Stimulated activated CD8-positive, alpha-beta memory T cell treated with anti-CD3 and anti-CD28 coated beads, Interleukin-4, amount 100 ng/mL, for 1 hour (primary cell): ENCODE measurements at regions not wholly inside any gene's neighbourhood (a gene's known extent, or its start where the extent isn't known, plus 50 kb on each side); places are given as distances from the start of the nearest gene placed in this dataset.
"Not testable (repeated sequence)": the region's sequence is repeated elsewhere in the genome, so short reads cannot be mapped to it uniquely, and the experiment has no call there.

Experiments
- DNase-seq, 2 donors: peaks; one replicate each; pipeline ENCODE4 v3.0.0-alpha.2; 2020; ENCODE audit warnings: low read depth in 2 of 2, low spot score in 1 of 2

DNA sequence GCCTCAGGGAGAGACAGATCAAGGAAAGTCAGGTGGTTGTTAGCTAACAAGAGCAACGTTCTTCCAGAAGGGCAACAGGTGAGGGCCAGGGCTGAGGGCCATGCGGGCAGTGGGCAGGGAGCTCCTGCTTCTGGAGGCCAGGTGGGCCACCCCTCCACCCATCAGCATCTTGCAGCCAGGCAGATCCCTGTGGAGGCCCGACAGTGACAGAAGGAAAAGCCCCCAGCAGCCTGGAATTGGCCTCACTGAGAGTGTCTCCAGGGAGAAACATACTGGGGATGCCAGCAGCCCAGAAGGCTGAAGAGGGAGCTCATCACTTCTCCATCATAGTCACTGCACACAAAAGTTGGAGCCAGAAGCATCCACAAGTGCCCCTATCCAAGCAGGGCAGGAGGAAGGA, 300.1 kb downstream of the BCL2L11 start:
- DNase-seq, result not testable (repeated sequence)

DNA sequence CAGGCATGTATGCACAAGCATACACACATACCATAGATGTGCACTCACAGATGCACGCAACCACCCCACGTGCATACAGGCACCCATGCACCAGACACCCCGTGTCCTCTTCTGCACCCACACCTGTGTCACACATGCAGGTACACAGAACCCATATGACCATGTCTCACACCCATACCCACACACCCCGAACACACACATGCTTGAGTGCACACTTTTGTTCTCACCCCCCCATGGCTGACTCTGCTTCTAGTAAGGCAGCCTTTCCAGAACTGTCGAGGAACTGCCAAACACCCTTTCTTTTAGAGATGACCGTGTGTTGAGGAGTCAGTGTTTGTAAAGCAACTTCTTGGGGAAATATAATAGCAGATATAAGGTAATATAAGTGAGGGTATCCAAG, 301.2 kb downstream of the BCL2L11 start:
- DNase-seq, result not testable (repeated sequence)

DNA sequence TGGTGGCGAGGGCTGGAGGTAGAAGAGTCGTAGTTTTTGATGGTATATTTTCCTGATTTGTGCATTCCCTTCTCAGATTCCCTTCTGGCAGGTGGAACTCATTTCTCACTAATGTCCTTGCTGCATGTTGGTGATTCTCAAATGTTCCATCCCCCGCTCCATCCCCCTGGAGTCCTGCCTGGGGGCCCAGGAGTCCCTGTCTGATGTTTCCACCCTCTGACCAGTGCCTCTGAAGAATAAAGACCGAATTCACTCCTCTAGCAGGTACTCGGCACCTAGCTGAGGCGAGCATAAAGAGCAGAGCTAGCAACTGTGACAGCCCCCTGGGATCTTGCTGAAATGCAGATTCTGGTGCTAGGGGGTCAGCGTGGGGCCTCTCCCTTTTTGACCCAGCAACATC, 301.8 kb downstream of the BCL2L11 start:
- not testable (repeated sequence) for DNase-seq

DNA sequence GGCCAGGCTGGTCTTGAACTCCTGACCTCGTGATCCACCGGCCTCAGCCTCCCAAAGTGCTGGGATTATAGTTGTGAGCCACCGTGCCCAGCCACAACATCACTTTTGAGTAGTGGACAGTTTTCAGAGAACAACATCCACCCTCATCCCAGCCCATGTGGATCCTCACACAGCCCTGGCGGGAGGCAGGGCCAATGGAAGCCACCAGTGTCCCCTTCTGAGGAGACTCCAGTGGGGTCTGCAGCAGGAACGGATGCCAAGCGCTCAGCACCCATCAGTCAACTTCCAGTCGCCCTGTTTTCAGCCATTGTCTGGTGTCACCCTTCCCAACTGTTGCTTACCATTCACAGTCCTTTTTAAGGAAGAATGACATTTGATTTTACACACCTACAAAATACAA, 302.5 kb downstream of the BCL2L11 start:
- not testable (repeated sequence) for DNase-seq

DNA sequence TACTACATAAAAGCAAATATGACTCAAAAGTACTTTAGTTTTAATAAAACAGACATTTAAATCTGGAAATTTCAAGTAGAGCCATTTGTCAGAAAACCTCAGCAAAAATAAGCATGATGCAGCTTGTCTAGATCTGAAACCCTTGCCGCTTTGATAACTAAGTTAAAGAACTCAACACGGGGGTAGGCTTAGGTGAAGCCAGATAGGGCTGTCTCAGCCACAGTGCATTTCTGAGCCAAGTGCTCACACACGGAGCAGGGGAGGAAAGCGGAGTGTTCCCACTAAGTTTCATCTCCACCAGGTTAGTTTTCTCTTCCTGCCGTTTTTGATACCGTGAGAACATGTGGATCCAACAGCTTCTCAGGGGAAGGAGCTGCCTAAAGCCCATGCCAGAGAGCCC, 303.5 kb downstream of the BCL2L11 start:
- DNase-seq, result not testable (repeated sequence)

DNA sequence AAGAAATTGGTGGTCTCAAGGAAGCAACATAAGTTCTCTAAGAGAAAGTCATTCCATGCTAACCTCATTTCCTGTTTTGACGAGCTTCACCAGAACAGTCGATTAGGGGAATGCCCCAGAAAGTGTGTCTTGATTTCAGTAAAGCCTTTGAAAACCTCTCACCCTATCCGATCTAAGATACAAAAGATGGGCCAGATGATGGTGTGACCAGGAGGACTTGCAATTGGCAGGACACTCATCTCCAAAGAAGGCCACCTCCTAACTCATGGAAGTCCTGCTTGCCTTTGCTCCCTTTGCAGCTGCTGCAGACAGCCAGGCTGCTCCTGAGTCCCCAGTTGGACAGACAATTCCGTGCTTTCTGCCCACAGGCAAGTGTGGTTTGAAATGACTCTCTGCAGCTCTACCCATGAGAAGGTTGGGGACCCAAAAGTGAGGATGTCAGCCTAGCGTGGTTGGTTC, 304.2 kb downstream of the BCL2L11 start:
- DNase-seq, result peak in 1 of 2 donors; percentile 13

DNA sequence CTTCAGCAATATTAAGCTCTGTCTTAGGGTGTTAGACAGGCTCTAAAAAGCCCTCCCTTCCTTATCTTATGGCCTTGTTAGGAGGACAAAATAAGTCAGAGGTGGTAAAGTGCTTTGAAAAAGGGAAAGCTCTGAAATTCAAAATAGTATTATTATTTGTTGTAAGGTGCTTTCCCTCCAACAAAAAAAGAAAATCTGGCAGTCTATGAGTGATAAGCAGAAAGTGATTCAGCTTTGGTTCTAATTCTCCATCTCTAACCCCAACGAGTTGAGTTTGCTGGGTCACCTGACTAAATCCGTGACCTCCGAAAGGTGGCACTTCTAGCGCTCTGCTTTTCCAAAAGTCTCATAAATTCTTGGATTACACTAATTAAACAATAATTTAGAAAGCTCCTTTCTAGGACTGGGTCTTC, 305.1 kb downstream of the BCL2L11 start:
- DNase-seq, result not testable (repeated sequence)

DNA sequence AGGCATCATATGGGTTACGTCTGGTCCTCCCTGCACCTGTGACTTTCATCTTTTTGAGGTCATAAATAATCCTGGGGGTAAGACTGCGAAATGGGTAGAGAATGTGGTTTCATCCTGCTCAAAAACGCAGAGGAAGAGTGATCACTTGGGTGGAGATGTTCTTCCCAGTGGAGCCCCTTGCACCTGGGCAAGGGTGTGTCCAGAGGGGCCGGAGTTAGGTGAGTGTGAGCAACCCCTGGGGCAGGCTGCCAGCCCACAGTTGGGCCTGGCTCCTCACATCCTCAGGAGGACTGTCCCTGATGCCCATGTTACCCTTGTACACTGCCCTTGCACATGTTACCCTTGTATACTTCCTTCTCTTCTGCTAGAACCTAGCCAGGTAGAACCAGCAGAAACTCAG, 306.6 kb downstream of the BCL2L11 start:
- not testable (repeated sequence) for DNase-seq

DNA sequence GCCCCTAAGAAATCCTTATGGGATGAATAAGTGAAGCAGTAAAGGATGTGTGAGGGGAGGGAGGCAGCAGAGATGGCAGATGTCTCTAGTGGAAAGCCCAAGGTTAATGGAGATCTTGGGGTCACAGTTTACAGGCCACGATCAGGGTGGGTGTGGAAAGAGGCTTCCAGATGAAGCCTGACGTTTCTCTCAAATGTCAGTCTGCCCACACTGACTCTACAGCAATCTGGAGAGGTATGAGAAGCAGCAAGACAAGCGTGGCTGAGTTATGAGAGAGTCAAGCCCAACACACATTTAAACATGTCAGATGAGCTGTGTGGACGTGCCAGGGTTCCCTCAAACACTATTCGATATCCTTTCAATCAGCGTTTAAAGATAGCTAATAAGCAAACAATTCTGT, 308.2 kb downstream of the BCL2L11 start:
- not testable (repeated sequence) for DNase-seq

DNA sequence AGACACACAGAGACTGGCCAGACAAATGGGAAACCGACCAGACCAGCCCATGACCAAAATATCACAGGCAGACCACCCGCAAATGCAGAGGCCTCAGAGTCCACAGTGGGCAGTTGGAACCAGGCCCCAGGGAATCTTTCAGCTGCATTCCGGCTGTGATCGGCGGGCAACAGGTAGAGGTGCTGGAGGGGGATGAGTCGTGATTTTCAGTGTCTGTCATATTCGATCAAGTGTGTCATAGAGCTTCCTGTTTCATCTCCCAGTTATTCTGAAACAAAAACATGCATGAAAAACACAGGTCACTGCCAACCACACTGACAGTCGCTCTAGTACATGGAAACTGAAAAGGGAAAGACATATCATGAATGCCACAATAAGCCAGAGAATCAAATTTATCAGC, 308.6 kb downstream of the BCL2L11 start:
- not testable (repeated sequence) for DNase-seq

DNA sequence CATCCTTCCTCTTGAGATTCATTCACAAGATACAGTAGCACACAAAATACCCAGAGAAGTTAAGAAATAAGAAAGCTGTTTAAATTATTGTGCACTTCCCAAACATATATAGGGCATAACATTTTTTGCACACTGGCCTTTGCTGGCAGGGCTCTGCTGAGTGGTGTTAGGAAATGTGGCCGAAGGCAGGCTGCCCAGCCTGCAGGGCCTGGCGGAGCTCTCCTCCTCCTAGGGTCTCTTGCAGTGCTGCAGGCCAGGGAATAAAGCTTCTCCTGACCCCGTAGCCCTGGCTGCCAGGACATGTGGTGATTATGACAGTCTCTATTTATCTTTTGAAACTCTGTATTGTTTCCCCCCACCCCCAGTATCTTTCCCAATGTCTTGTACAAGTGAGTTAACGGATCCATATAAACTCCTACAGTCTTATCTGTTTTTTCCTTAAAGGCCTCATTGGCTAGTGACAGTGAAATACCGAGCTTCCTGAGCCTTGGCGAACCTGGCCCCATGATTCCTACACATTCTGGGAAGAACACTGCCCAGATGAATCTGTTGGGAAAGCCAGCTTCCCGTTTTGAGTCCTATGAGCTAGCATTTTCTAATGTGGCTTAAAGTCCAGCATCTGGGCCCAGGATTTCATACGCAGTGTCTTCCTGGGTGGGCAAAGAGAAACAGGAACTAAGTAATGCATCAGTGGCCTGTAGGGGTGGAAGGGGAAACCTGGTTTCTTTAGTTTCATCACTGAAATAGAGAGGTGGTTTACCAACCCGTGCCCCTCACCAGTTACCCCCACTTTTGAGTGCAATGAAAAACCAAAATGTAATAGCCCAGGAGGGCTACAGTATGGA, 310.3 kb downstream of the BCL2L11 start:
- not testable (repeated sequence) for DNase-seq

DNA sequence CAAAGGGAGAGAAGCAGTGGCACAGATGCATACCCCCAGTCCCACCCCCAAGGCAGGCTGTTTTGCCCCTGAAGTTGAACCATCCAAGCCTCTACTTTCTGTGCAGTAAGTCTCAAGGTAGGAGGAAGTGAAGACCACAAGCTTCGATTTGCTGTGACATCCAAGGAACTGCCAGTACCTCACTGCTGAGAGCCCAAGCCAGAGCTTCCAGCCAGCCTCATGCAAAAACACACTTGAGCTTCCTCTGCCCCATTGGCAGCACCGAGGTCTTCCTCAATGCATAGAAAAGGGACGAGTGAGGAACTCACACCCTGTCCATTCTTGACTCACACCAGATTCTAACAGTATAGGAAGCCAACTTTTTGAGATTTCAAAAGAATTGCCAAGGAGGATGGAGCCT, 311.7 kb downstream of the BCL2L11 start:
- not testable (repeated sequence) for DNase-seq

DNA sequence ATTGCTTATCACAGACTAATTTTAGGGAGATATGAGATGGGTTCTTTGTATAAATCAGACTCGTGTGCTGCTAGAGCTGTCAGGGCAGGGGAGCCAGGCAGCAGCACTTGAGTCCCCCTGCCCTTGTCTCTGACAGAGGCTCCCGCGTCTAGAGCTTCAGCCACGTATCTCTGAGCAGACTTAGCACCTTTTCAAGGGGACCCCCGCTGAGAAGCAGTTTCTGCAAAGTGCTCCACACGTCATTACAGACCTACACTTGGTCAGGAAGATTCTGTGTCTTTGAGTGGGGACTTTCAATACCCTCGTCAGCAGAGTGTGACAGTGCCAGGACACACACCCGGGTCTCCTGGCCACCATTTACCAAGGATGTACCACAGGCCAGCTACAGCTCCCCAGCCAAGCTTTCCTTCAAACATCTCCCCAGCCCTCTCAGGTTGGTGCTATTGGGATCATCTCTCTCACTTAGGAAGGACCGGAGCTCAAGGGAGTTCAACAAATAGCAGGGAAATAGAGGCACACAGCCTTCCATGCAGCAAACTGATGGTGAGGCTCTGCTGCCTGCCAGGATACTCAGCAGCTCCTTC, 312.3 kb downstream of the BCL2L11 start:
- DNase-seq, result not testable (repeated sequence)

DNA sequence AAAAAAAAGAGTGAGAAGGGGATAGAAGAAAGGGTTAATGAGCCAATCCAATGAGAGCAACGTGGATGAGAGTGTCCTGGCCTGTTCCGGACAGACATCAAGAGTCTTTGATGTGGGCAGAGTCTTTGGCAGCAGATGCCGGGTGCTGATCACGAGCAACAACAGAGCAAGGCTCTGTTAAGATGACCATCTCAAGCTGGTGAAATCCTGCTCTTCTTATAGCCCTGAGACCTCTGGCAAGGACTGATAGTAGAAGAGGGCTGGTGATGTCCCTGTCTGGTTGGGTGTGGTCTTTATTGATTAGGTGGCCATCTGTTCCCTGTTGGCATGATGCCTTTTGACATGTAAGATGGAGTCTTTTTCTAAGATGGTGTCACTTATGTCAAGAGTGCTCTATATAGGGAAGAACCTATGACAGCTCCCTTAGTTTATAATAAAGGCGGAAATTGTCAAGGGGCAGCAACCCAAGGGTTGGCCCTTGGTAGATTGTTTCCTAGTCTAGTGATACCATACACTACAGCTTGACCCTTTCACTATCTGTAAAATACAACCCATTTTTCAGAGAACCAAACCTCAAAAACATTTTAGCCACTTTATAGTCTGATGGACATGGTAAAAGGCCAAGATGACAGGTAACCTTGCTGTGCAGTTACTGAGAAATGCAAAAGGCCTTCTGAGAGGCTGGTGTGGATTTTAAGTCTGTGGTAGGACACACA, 313.3 kb downstream of the BCL2L11 start:
- not testable (repeated sequence) for DNase-seq

DNA sequence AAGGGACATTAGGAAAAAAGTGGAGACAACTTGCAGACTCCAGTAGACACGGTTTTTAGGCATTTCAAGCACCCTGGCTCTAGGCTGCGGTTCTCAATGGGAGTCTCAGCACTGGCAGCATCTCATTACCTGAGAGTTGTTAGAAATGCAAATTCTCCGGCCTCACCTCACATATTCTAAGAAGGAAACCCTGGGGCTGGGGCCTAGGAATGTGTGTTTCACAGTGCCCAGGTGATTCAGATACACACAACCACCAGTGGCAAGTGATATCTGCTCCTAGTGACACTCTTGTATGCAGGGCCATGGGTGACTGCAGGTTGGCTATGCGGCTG, 313.9 kb downstream of the BCL2L11 start:
- DNase-seq, result not testable (repeated sequence)

DNA sequence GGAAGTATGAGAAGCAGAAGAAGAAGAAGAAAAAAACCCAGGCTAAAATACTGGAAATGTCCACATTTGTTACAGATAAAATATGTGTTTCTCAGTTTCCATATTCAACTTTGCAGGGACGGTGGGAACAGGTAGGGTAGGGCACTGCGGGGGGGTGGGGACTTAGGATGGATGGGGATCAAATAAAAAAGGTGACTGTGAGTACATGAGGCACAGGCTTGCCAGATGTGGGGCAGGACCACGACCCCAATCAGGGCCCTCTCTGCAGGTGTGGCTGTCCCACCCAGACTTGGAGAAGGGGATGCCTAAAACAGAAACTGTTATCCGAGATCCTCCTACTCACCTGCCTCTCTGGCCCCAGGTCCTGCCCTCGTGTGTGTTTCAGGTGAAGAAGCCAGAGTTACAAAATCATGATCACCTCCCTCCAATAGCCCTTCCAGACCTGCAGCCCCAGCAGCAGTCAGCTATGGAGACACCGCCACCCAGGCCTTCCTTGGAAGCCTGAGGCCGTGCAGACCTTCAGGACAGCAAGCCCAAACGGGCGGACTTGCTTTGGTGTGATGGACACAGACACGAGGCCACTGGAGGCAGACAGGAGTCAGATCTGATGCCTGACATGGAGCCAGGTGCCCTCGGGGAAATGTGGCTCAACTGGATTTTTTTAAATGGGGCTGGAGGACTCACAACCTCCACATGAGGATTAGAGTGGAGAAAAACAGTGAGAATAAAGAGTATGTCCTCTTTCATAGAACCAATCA, 315.0 kb downstream of the BCL2L11 start:
- not testable (repeated sequence) for DNase-seq

DNA sequence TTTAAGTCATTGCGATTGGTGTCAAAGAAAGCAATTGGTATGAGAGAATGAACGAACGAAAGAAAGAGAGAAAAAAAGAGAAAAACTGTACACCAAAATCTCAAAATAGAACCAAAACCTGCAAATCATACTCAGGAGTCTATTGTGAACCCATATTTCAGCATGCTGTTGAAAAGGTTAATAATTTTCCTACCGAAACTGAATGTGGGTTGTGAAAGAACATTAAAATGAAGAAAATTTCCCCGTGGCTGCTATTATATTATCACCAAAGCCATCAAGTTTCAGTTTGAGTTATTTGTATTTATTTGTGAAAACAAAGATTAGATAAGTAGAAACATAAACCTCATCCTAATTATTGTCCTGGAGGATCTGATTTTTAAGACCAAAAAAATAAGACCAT, 315.7 kb downstream of the BCL2L11 start:
- not testable (repeated sequence) for DNase-seq

DNA sequence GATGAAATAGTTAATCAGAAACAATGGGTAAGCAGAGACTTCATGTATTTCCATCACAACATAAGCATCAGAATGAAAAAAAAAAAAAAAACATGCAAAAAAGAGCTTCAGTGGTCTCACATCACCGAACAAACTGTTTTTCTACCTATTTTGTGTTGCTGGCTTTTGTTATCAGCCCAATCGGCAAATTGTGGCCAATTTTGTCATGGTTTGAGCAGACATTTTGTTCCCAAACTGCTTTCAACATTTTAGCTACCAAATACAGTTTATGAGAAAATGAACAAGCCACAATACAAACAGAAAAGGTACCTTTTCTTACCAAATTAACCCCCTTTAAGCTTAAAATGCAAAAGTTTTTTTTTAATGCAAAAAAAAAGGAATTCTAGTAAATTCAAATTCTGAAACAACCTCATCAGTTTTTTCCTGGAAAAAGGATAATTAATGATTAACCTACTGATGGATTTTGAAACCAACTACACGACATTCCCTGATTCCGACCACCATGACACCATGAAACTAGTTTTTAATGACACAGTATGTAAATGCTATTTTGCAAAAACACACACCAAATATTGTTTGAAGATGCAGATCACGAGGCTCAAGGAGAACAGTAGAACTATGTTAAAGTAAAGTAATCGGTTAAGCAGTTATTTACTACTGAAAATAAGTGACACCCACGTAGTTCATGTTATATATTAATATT, 316.7 kb downstream of the BCL2L11 start:
- not testable (repeated sequence) for DNase-seq

DNA sequence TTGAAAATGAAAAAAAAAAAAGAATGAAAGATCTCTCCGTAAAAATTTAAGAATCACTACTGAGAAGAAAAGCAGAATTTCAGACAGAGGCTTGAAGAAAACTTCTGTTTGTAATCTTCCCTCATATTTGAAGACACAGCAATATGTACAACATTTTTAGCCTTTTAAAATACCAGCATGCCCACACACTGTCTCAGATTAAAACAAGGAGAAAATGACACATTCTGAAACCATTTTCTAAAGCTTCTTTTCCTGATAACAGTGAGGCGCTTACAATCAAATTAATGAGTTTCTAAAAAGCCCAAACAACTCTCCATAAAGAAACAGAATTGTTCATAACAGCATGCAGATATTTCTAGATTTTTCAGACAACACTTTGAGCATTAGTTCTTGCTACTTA, 317.4 kb downstream of the BCL2L11 start:
- DNase-seq, result not testable (repeated sequence)

DNA sequence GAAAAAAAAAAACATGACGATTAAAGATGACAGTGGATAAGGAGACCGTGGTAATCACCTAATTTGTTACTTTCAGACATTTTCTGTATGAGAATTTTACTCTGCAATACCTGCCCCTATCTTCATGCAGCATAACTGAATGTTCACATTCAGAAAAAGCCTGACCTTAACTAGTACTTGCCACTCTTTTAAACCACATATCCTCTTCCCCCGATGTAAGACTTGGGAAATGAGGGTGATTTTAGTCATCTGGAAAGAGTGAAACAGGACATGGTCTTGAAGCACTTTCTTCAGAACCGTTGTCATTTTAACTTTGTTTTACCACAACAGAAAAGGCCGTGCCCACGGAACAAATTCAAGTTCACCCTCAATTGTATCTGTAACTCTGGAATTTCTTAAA, 318.5 kb downstream of the BCL2L11 start:
- not testable (repeated sequence) for DNase-seq
